GM18519 (cell line): ENCODE measurements at regions not wholly inside any gene's neighbourhood (a gene's known extent, or its start where the extent isn't known, plus 50 kb on each side); places are given as distances from the start of the nearest gene placed in this dataset.

ENCODE experiments used
- ATAC-seq: cut with Tn5 transposase; IDR thresholded peaks from one replicate; pipeline ENCODE4 v1.9.1; 2021; ENCODE audit warnings: mild to moderate bottlenecking, moderate library complexity; ENCODE audit not compliant: unreplicated experiment, low FRiP score

DNA sequence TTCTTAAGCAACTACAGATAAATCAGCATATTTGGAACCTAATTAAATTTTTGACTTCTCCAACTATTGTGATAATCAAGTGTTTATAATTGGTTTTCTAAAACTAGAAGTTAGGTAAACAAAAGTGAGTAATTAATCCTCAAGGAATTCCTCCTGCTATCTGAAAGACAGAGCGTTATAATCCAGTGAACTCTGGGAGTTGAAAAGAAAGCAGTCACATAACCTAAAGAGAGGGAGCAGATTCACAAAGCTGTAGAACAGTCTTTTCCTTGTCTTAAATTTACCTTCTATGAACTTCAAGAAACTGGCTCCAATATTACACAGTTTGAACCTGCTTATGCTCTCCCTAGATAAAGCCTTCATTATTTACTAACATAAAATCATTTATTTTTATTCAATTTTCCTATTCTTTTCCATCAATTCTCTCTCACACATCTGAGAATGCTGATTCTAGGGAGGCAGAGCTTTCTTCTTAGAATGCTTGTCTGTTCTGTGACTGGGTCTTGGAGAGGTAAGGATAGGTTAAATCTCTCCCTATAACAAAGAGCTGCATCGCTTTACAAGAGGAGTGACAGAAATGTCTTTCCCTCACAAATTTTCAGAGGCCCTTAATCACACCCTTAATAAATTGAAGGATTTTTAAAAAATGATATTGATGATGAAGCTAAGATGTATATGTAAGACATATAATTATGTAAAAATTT is 132.8 kb downstream of the TUSC7 start:
- ATAC-seq, result no peak

DNA sequence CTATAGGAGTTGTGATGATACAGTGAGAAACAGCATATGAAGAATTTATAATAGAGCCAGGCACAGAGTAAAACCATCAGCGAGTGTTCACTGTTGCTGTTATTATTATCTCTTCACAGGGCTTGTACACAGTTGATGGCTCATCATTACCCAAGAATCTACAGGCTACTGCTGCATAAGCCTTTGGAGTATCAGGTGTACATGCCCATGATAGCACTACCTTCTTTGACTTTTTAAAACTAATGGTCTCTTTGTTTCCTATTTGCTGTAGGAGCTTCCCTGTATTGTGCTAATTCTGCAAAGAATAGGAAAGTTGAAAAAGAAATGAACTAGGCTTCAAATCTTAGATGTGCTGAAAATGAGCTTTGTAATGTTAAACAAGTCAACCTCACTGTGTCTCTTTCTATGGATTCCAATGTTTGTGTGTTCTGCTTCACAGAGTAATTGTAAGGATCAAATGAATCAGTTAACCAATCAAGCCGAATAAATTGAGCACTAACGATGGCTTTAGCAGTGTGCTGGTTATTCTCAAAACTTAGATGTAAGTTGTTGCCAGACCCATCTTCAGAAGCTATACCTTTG is 138.8 kb downstream of the TUSC7 start:
- no peak for ATAC-seq

DNA sequence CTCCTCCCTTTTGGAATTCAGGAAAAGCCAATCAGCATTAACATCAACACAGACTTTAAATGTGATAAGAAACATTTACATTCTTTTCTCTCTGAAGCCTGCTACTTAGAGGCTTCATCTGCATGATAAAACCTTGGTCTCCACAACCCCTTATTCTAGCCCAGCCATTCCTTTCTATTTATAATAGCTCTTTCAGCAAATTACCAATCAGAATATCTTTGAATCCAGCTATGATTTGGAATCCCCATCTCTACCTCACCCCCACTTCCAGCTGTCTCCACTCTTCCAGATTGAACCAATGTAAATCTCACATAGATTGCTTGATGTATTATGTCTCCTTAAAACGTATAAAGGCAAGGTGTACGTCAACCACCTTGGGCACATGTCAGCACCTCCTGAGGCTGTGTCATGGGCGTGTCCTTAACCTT is 139.7 kb downstream of the TUSC7 start:
- ATAC-seq, result no peak

DNA sequence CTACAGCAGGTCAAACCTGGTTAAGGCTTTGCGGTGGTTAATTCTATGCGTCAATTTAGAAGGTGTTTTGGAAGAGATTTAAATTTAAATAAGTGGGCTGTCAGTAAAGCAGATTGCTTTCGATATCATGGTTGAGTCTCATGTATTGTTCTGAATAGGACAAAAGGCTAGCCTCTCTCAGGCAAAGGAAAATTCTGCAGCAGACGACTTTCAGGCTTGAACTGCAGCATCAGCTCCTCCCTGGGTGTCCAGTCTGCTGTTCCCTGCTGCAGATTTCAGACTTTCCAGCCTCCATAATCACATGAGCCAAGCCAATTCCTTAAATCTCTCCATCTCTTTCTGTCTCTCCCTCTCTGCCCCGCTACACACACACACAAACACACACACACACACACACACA is 143.2 kb downstream of the TUSC7 start:
- ATAC-seq, result no peak

DNA sequence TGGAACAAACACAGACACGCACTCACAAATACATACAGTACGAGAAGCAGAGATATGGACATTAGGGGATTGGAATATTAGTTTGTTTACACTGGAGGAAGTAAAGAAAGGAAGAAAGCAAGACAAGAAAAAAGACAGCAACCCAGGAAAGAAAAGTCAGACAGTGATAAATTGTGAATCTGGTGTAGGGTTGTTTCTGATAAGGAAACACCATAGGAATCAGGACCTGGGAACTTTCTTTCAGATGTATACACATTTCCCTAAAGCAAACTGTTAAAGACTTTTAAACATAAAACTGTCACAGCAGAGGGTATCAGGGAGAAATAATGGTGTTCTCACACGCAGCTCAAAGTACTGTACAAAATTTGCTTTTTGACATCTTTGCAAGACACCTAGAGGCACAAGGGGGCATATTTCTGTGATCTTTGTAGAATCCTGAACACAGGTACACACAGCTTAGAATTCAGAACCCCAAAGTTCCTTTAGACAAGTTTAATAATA is 153.7 kb downstream of the TUSC7 start:
- ATAC-seq, result no peak

DNA sequence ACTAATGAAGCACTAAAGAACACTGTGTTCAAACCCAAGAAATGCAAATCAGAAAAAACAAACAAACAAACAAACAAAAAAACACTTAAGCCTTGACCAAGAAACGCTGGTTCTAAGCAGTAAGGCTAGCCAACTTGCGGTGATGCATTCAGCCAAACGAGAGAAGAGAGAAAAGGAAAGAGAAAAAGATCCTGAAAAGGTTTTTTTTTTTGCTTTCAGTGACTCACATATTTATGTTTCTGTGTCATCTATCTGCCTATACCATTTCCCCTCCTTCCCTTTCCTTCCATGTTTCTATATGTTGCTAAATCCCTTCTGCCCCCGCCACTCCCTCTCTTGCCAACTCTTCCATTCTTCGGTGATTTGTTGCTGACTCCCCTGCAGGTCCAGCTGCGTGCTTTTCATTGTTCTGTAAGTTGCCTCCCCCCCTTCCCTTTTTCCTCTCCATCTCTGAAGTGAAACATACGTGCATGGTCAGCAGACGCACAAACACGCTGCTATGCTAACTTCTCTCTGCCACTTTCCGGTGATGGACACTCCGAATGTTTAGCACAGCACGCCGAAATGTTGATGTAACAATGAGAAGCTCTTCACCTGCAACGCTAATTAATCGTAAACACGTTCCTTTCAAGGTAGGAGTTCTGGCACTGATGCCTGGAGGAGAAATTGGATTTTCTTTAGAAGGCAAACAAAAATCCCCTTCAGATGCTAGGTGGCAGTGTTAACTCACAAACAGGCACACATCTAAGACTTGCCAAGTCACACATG is 154.4 kb downstream of the TUSC7 start:
- ATAC-seq, result peak; percentile 70

DNA sequence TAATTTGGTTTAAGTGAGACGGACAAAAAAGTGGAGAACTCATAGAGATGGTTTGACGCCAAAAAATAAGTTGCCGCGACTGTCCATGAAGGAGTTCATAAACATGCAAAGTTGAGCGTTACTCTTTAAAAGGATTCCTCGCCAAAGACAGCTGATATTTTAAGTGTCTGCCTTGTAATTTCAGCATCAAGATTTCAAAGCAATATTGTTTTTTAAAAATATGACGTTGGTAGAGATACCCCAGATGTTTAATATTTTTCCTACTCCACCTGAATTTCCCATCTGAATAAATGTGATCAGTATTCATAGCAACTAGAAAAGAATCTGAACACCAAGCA is 155.0 kb downstream of the TUSC7 start:
- no peak for ATAC-seq

DNA sequence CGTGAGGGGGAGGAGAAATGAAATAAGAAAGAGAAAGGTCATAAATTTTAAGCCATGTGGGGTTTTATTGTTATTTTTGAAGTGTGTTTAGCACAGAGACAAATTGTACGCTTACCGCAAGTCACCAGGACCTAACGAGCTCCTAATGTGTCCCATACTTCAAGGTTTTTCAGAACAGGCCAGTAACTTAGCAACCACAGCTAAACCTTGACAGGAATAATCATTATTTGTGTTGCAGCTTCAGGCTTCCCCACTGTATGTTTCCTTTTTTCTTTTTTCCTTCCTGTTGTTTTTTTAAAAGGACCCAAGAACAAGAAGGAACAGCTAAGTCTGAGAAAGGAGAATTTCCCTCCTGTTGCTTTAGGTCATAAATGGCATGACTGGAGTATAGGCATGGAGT is 160.8 kb downstream of the TUSC7 start:
- ATAC-seq, result no peak

DNA sequence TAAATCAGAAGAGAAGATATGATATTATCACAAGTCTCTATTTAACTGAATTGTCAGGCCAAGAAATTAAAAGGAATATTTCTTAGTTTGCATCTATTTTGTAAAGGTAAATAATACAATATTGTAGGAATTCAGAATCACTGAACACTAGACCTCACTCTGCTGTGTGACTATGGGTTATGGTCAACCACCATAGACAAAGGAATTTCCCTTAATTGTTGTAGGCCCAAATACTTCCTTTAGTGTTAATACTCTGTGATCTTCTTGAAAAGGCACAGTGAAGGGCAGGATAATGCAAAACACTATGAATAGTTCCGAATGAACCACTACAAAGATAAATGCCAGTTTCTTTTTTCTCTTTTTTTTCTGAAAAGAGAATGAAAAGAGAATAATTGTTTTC is 162.3 kb downstream of the TUSC7 start:
- no peak for ATAC-seq

DNA sequence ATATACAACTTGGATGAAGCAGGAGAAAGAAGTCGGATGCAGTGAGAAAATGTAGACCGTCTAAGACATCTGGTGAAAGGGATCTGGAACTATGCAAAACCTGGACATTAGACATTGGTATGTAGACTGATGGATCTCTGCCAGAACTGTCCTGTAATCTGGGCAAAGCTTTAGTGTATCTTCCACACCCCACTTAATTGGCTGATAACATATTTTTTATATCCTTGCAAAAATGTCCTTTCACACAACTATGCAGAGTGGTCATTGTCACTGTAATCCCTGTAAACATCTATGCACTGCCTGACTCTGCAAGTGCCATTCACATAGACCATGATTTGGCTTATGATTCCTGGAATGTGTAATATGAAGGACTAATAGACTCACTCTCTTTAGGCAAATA is 163.1 kb downstream of the TUSC7 start:
- ATAC-seq, result no peak

DNA sequence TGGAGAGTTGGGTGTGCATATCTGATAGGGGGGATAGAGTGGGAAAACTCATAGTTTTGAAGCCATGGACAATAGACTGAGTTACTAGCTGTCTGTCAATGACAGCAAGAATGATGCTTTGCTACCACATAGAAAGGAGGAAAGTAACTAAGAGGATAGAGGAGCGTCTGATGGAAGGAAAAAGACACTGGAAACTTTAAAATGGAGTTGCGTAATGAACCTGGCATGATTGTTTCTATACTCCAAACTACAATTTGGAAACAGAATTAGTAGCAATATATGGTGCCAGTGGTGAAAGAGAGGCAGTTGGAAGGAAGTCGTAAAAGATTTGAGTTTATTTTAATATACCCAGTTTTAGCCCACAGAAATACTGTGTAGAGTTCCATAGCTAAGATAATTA is 163.6 kb downstream of the TUSC7 start:
- ATAC-seq, result no peak

DNA sequence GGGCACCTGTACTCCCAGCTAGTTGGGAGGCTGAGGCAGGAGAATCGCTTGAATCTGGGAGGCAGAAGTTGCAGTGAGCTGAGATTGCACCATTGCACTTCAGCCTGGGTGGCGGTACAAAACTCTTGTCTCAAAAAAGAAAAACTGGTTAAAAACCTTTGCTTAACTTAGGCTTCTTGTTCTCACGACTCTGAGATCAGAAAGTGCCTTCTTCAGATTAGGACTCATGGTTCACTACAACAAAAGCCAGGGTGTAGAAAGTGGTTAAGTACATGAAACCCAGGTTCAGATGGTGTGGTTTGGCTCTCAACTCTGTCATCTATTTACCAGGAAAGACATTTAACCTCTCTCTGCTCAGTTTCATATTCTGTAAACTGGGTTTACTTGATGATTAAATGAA is 168.4 kb downstream of the TUSC7 start:
- ATAC-seq, result peak; percentile 74

DNA sequence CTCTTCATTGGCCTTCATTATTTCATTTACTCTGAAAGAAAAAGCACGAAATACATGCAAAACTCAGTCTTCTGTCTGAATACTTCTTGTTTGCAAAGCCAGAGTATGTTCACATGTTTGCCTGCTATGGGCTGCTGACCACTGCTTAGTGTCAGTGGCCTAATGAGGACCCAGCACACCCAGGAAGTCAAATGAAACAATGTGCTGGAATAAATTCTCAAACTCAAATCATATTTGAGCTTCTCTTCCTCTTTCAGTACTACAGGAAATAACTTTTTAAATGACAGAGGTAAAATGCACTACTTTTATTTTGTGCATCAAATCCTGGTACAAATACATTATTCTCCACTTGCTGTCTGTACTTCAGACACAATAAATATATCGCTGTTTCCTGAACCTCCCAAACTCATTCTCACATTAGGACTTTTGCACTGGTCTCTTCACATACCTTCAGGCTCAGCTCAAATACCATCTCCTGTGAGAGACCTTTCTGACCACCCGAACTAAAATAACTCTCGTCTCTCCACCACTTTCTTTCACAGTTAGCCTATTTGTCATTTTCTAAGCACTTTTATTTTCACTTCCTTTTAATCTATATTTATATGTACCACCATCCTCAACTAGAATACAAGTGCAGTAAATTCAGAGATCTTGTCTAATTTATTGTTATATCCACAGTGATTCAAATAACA is 176.8 kb downstream of the TUSC7 start:
- ATAC-seq, result peak; percentile 94

DNA sequence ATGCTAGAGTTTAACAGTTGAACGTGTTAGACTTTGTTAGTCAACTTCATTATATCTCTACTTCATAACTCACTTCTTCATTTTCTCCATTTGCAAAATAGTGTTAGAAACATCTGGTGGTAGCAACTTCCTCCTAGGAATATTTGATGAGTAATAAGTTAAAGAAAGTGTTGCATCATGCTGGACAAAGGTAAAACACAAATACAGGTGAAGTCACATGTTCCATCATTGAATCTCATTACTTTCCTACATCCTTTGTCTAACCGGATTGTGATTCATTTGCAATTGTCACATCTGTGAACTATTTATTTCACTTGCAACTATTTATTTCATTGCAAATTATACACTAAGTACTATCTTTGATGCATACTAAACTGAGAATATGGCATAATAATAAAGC is 186.5 kb downstream of the TUSC7 start:
- no peak for ATAC-seq

DNA sequence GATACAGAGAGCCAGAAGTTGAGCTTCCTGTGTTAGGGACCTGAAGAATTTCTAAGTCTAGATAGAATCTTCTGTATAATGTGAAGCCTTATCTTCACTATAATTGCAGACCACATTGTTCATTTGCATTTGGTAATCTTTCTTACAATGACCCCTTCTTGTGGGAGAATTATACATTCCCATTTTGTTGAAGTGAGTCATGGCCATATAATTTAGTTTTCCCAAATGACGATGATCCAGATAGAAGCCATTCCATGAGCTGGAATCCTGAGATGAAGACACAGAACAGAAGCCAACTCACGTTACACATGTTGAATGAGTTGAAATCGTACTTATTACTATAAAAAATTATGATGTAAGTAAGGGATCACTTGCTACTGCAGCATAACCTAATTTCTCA is 187.8 kb downstream of the TUSC7 start:
- ATAC-seq, result no peak

DNA sequence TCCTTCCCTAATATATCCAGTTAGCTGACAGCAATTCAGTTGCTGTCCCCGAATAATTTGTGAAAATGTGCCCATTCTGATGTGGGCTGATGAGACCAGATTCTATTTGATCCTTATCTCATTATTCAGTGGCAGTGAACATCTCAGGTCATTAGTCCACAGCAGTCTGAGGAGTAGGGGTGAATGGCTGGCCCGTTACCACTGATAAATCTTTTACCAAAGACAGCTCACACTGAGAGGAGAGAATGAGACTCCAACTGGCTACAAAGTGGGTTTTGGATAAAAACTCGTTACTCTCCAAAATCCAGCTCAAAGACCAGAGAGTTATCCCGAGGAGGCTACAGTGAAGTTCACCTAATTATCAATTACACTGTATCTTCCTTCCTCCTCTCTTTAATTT is 189.7 kb downstream of the TUSC7 start:
- no peak for ATAC-seq

DNA sequence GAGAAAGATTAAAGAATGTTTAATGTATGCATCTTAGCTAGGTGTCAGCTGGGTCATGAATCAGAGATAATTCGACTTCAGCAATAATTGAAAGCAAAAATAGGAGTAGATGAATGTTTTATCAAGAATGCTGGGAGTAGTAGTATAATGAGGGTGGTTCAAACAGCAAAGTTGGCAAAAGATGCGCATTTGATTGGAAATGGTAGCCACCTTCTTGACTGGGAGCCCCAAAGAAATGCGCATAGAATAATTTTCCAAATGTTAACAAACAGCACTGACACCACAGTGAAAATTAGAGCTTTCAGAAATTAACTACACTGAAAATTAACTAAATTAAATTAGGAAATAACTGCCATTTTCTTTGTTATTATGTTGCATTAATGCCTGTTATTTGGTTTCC is 195.8 kb downstream of the TUSC7 start:
- no peak for ATAC-seq

DNA sequence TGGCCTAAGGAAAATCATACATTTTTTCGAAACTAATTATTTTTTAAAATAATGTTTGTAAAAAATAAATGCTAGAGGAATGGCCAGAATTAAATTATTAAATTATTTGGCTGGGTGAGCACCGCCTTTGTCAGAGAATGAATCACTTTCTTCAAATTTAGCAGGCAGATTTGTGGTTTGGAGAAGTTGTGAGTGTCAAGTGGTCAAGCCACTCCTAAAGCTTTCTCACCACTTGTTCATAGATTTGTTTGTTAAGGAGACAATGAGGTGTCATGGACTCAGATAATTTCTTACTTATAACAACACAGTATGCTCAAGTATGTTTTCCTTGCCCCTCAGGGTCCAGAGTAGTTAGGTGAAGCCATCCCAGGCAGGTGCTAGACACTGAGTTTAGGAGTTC is 196.2 kb downstream of the TUSC7 start:
- ATAC-seq, result no peak

DNA sequence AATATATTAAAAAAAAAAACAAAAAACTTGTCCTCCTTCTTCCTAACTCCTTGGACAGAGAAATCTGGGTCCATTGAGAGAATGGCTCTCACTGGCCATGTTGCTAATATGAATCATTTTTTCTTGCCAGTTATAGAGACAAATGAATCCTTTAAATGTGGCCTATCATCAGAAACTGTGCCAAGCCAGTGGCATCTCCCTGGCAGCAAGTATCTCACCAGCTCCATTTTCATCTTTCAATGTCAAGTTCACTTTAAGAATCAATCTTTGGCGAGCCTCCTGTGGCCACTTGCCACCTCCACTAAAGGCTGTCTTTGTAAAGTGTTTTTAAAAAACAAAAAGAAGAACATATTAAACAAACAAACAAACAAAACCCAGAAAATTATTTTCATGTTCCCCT is 202.5 kb downstream of the TUSC7 start:
- no peak for ATAC-seq

DNA sequence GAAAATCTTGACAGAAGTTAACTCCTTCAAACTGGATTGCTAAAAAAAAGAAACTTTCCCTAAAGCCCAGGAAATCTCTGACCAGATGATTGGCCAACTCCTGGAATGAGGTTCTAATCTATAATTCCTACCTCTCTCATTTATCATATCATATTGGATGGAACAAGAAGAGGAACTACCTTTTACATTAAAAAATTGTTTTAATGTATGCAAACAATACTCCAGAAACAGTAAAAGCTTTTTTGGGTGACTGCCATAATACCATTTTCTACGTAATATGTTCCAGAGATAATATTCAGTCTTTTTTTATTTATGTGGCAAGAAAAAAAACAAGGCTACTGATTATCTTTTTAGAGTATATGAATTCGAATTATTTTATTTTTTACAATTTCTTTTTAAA is 204.4 kb downstream of the TUSC7 start:
- no peak for ATAC-seq

DNA sequence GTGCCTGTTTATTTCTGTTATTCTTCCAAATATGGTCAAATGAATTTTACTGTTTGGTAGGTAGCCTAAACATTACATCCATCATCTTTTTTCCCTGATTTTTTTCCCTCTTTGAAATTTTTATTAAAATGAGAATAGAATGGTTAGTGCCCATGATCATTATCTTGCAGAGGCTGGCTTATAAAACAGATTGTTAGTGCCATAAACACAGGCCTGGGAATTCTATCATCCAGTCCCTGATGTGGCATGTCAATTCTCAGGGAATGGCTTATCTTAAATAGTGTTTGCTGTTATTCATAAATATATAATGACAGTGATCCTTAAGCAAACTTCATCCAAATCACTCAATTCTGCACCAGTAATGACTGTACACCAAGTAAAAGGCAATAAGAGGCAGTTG is 207.3 kb downstream of the TUSC7 start:
- ATAC-seq, result no peak
